Pancreas (tissue), 10 donors: ENCODE measurements at regions not wholly inside any gene's neighbourhood (a gene's known extent, or its start where the extent isn't known, plus 50 kb on each side); places are given as distances from the start of the nearest gene placed in this dataset.
"Not testable (repeated sequence)": the region's sequence is repeated elsewhere in the genome, so short reads cannot be mapped to it uniquely, and the experiment has no call there.

Source experiments
- ATAC-seq, 4 donors: fragments of 200-7000 bp; cut with Tn5 transposase; one replicate each; pipeline versions ENCODE4 v1.8.0 to v1.9.1; 2020; ENCODE audit warnings: mild to moderate bottlenecking in 4 of 4, moderate library complexity in 4 of 4
- DNase-seq, 6 donors: peaks; one replicate each; pipeline ENCODE4 v3.0.0-alpha.2; 2020
- FAIRE-seq: peaks from 2 replicates; lab custom pipeline; 2012; peaks lifted over from hg19 to GRCh38; lab: Jason Lieb, UNC
- H3K27ac ChIP-seq, 4 donors: fragments of 200-600 bp; sonication (generic); 1 replicate in 3 of 4; 2 replicates in 1 of 4; pipeline versions ENCODE4 v1.5.0 to v1.8.0; 2020
- H3K27me3 ChIP-seq, 4 donors: fragments of 200-600 bp; one replicate each; pipeline ENCODE4 v1.8.0; 2021
- H3K36me3 ChIP-seq, 3 donors: fragments of 200-600 bp; sonication (generic) in 1 of 3; one replicate each; pipeline versions ENCODE4 v1.5.0 to v1.8.0; 2020 to 2021
- H3K4me1 ChIP-seq, 3 donors: fragments of 200-600 bp; one replicate each; pipeline ENCODE4 v1.8.0; 2021
- H3K4me3 ChIP-seq, 4 donors: fragments of 200-600 bp; sonication (generic) in 2 of 4; one replicate each; pipeline versions ENCODE4 v1.5.0 to v1.8.0; 2020 to 2021
- H3K9me3 ChIP-seq, 4 donors: fragments of 200-600 bp; one replicate each; pipeline ENCODE4 v1.8.0; 2021
- CTCF ChIP-seq, 4 donors: fragments of 200-600 bp; sonication (generic) in 3 of 4; IDR thresholded peaks; one replicate each; pipeline versions ENCODE4 v1.5.0 to v1.8.0; 2021; ENCODE audit warnings: antibody characterized with exemption in 4 of 4
- WGBS, 2 donors: extraction: QIAGEN DNeasy Blood & Tissue Kit; methylation state at CpG; one replicate each; pipeline ENCODE4 v1.1.7; 2013; 5-methylcytosine and 5-hydroxymethylcytosine counted together
- intact Hi-C, 3 donors: fragments of 100-400 bp; cut with DNase I; formaldehyde crosslinking; loops; one replicate each; pipeline versions ENCODE4 v1.11.1 to v1.14.2; 2022
- donor health status: healthy with polysubstance abuse.
- donor health status: DM: no; HTN: no; CAD: no; lungs with moderate emphysema.
- donor health status: DM: no; HTN: no; CAD: no.
- donor health status: control.
- donor health status: control.
- donor health status: Bipolar disorder and iron deficiency.
- donor health status: DM: yes; HTN: yes; CAD: no.
- donor health status: DM: no; HTN: no; CAD: no.
- donor health status: DM: no; HTN: no; CAD: no.
- donor health status: DM: yes; HTN: yes; CAD: no.

- Histone ChIP-seq H3K4me3 (no peak overlapping the region), H3K27me3 (no peaks in the 10 kb centered on the region), H3K27ac (no peak overlapping the region), H3K36me3 (no peaks in the 10 kb centered on the region), H3K9me3 (no peaks in the 10 kb centered on the region), H3K4me1 (no peaks in the 10 kb centered on the region)
- DNase-seq (no peak), FAIRE-seq (no peak), ATAC-seq (no peak)
- WGBS, 2 donors: 73 to 78% methylated on average over 3 of the region's 3 CpGs
- intact Hi-C loops: no loop called here
- no peak for TF ChIP-seq CTCF (IDR thresholded peaks at IDR 0.05)
Measured at GRCh38 chr2:184322615-184323014, 275.7 kb upstream of the ZNF804A start.

DNA sequence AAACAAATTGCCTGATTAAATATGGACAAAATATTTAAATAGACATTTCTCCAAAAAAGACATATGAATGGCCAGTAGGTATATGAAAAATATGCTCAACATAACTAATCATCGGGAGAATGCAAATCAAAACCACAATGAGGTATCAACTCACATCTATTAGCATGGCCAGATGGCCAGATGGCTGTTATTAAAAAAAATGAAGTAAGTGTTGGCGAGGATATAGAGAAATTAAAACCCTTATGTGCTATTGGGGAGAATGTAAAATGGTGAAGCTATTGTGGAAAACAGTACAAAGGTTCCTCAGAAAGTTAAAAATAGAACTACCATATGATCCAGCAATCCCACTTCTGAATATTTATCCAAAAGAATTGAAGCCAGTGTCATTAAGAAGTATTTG lies 272.3 kb upstream of the ZNF804A start:
- Histone ChIP-seq H3K27ac (no peak overlapping the region), H3K27me3 (no peaks in the 10 kb centered on the region), H3K36me3 (no peaks in the 10 kb centered on the region), H3K4me3 (no peak overlapping the region), H3K4me1 (no peaks in the 10 kb centered on the region), H3K9me3 (no peaks in the 10 kb centered on the region)
- intact Hi-C loops: no loop called here
- DNase-seq (no peak), FAIRE-seq (no peak), ATAC-seq (no peak)
- 77 to 84% methylated on average over 2 of the region's 2 CpGs for WGBS, 2 donors
- TF ChIP-seq CTCF (IDR thresholded peaks at IDR 0.05): no peak

GRCh38 chr2:184327805-184328204 lies 270.5 kb upstream of the ZNF804A start:
- peak in 3 of 6 donors; percentile 4 to 45 (median 39) for DNase-seq
- H3K4me3 ChIP-seq, H3K4me1 ChIP-seq, intact Hi-C loops, H3K9me3 ChIP-seq, FAIRE-seq, ATAC-seq, H3K27me3 ChIP-seq, H3K36me3 ChIP-seq, H3K27ac ChIP-seq: not testable (repeated sequence)
- WGBS, 2 donors: 84 to 85% methylated on average over 30 of the region's 30 CpGs

DNA sequence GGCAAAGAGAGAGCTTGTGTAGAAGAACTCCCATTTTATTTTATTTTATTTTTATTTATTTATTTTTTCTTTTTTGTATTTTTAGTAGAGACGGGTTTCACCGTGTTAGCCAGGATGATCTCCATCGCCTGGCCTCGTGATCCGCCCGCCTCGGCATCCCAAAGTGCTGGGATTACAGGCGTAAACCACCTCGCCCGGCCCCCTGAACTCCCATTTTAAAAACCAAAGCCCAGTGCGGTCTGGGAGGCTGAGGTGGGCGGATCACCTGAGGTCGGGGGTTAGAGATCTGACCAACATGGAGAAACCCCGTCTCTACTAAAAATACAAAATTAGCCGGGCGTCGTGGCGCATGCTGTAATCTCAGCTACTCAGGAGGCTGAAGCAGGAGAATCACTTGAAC lies 267.8 kb upstream of the ZNF804A start:
- H3K27ac ChIP-seq, ATAC-seq, H3K4me1 ChIP-seq, H3K9me3 ChIP-seq, H3K4me3 ChIP-seq, intact Hi-C loops, H3K36me3 ChIP-seq, FAIRE-seq, H3K27me3 ChIP-seq: not testable (repeated sequence)
- DNase-seq: peak in 1 of 6 donors; percentile 14
- 93 to 94% methylated on average over 18 of the region's 18 CpGs for WGBS, 2 donors

DNA sequence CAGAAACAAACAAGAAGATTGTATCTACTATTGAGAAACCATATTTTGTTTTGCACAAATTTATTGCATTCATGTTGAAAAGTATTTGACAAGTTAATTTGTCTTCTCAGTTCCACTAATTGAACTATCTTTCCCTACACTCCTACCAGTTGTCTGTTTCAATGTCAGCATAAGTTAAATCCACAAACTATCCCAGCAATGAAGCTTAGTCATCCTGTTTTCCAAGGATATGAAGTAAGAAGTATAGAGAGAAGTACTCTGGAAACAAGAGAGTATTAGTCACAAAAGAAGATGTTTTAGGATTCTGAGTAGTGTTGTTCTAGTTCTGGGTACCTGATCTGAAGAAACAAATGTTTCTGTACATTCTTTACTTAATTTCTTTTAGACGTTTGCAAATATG lies 261.6 kb upstream of the ZNF804A start:
- ATAC-seq: no peak
- no peak overlapping the region for H3K27ac ChIP-seq
- WGBS, 2 donors: 40 to 52% methylated on average over 1 of the region's 1 CpG
- H3K4me1 ChIP-seq: no peaks in the 10 kb centered on the region
- H3K27me3 ChIP-seq: no peaks in the 10 kb centered on the region
- TF ChIP-seq CTCF (IDR thresholded peaks at IDR 0.05): no peak
- H3K36me3 ChIP-seq: no peaks in the 10 kb centered on the region
- no peak for DNase-seq
- intact Hi-C loops: no loop called here
- H3K4me3 ChIP-seq: no peak overlapping the region
- FAIRE-seq: no peak
- no peaks in the 10 kb centered on the region for H3K9me3 ChIP-seq

GRCh38 chr2:184338771-184339170 lies 259.6 kb upstream of the ZNF804A start:
- ATAC-seq (no peak), DNase-seq (no peak), FAIRE-seq (no peak)
- TF ChIP-seq CTCF (IDR thresholded peaks at IDR 0.05): no peak
- H3K4me3 ChIP-seq: no peak overlapping the region
- no peaks in the 10 kb centered on the region for H3K4me1 ChIP-seq
- no peaks in the 10 kb centered on the region for H3K9me3 ChIP-seq
- H3K27me3 ChIP-seq: no peaks in the 10 kb centered on the region
- intact Hi-C loops: no loop called here
- no peak overlapping the region for H3K27ac ChIP-seq
- WGBS, 2 donors: 36 to 41% methylated on average over 3 of the region's 3 CpGs
- no peaks in the 10 kb centered on the region for H3K36me3 ChIP-seq
